Keratinocyte (primary cell): ENCODE measurements at regions not wholly inside any gene's neighbourhood (a gene's known extent, or its start where the extent isn't known, plus 50 kb on each side); places are given as distances from the start of the nearest gene placed in this dataset.

Experiments used
- DNase-seq: peaks from one replicate; pipeline ENCODE4 v3.0.0-alpha.2; 2011; ENCODE audit warnings: low read depth, missing footprints, low spot score
- FAIRE-seq: peaks from 2 replicates; lab custom pipeline; 2011; peaks lifted over from hg19 to GRCh38; lab: Jason Lieb, UNC
- H2AFZ ChIP-seq: 2 replicates; pipeline ENCODE4 v1.6.0; 2012; ENCODE audit warnings: low read length, control low read depth, inconsistent platforms; ENCODE audit not compliant: control insufficient read depth
- H3K27ac ChIP-seq: 2 replicates; pipeline ENCODE4 v1.5.1; 2011; ENCODE audit warnings: low read length; ENCODE audit not compliant: control insufficient read depth, insufficient read depth
- H3K27me3 ChIP-seq: 3 replicates; pipeline ENCODE4 v1.6.0; 2011; ENCODE audit warnings: low read length; ENCODE audit not compliant: control insufficient read depth, insufficient read depth; ENCODE audit errors: extremely low read depth
- H3K36me3 ChIP-seq, 2 experiments: 2 replicates in 1 of 2; 3 replicates in 1 of 2; pipeline ENCODE4 v1.5.1; 2011; ENCODE audit warnings: low read length in 2 of 2, mild to moderate bottlenecking in 1 of 2; ENCODE audit not compliant: control insufficient read depth in 2 of 2, insufficient read depth in 2 of 2; ENCODE audit errors: extremely low read depth in 1 of 2
- H3K4me1 ChIP-seq: 3 replicates; pipeline ENCODE4 v1.5.1; 2011; ENCODE audit warnings: low read length; ENCODE audit not compliant: control insufficient read depth, insufficient read depth; ENCODE audit errors: extremely low read depth
- H3K4me2 ChIP-seq: 3 replicates; pipeline ENCODE4 v1.6.0; 2011; ENCODE audit warnings: low read depth, low read length; ENCODE audit not compliant: control insufficient read depth, insufficient read depth; ENCODE audit errors: extremely low read depth
- H3K4me3 ChIP-seq, 3 experiments: fragments of 200-600 bp in 1 of 3; sonication (generic) in 1 of 3; 2 replicates in 2 of 3; 3 replicates in 1 of 3; pipeline ENCODE4 v1.5.1; 2011 to 2016; ENCODE audit warnings: low read length in 3 of 3, mild to moderate bottlenecking in 3 of 3, control low read depth in 2 of 3, inconsistent platforms in 1 of 3, low read depth in 1 of 3, mixed read lengths in 1 of 3, mixed run types in 1 of 3, moderate library complexity in 1 of 3; ENCODE audit not compliant: control insufficient read depth in 2 of 3, insufficient read depth in 2 of 3; ENCODE audit errors: extremely low read depth in 1 of 3
- H3K79me2 ChIP-seq: 2 replicates; pipeline ENCODE4 v1.6.0; 2012; ENCODE audit warnings: low read length; ENCODE audit not compliant: control insufficient read depth, insufficient read depth
- H3K9ac ChIP-seq: 3 replicates; pipeline ENCODE4 v1.6.0; 2011; ENCODE audit warnings: low read length; ENCODE audit not compliant: control insufficient read depth, insufficient read depth; ENCODE audit errors: extremely low read depth
- H3K9me1 ChIP-seq: 3 replicates; pipeline ENCODE4 v1.6.0; 2011; ENCODE audit warnings: low read length; ENCODE audit not compliant: control insufficient read depth, insufficient read depth; ENCODE audit errors: extremely low read depth
- H3K9me3 ChIP-seq: 2 replicates; pipeline ENCODE4 v1.5.1; 2012; ENCODE audit warnings: low read depth, low read length; ENCODE audit not compliant: control insufficient read depth
- H4K20me1 ChIP-seq: 3 replicates; pipeline ENCODE4 v1.6.0; 2011; ENCODE audit warnings: low read length; ENCODE audit not compliant: control insufficient read depth, insufficient read depth; ENCODE audit errors: extremely low read depth
- EZH2 ChIP-seq: IDR thresholded peaks from one replicate; pipeline ENCODE4 v1.6.1; 2012; ENCODE audit warnings: inconsistent platforms, mild to moderate bottlenecking, low read length, moderate library complexity
- dilution Hi-C: fragments of 300-500 bp; cut with MboI; formaldehyde crosslinking; loops from one replicate; pipeline ENCODE4 v1.7.0; 2020; ENCODE audit warnings: low sequenced_read_pairs; ENCODE audit not compliant: extremely low pct_ligation_motif_present
- TF ChIP-seq, protein P1 (sequence below), 3 experiments: IDR thresholded peaks in 1 of 3; conservative IDR thresholded peaks in 1 of 3; optimal IDR thresholded peaks in 1 of 3; 2 replicates in 2 of 3; 3 replicates in 1 of 3; pipeline versions ENCODE3 to v1.5.1; 2011; ENCODE audit warnings: low read length in 3 of 3, mild to moderate bottlenecking in 3 of 3, moderate library complexity in 2 of 3, control low read depth in 1 of 3, inconsistent platforms in 1 of 3; ENCODE audit not compliant: insufficient read depth in 2 of 3; ENCODE audit errors: extremely low read depth in 1 of 3

GRCh38 chr13:104671901-104672300, 1605.7 kb upstream of the SLC10A2 start:
- dilution Hi-C loops, result no loop called here
- H3K27ac ChIP-seq, result no peak overlapping the region
- H3K9ac ChIP-seq, result no peak overlapping the region
- H3K4me2 ChIP-seq, result no peak overlapping the region
- no peaks in the 10 kb centered on the region for H4K20me1 ChIP-seq
- no peaks in the 10 kb centered on the region for H3K9me3 ChIP-seq
- TF ChIP-seq, protein P1, sequence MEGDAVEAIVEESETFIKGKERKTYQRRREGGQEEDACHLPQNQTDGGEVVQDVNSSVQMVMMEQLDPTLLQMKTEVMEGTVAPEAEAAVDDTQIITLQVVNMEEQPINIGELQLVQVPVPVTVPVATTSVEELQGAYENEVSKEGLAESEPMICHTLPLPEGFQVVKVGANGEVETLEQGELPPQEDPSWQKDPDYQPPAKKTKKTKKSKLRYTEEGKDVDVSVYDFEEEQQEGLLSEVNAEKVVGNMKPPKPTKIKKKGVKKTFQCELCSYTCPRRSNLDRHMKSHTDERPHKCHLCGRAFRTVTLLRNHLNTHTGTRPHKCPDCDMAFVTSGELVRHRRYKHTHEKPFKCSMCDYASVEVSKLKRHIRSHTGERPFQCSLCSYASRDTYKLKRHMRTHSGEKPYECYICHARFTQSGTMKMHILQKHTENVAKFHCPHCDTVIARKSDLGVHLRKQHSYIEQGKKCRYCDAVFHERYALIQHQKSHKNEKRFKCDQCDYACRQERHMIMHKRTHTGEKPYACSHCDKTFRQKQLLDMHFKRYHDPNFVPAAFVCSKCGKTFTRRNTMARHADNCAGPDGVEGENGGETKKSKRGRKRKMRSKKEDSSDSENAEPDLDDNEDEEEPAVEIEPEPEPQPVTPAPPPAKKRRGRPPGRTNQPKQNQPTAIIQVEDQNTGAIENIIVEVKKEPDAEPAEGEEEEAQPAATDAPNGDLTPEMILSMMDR (optimal IDR thresholded peaks at IDR 0.05 in 1 of 3, IDR thresholded peaks at IDR 0.05 in 1 of 3, conservative IDR thresholded peaks at IDR 0.05 in 1 of 3; ENCODE audit: extremely low read depth in 1 of 3, insufficient read depth in 2 of 3, low read length in 3 of 3), result no peak
- TF ChIP-seq EZH2, result no peak
- DNase-seq (no peak), FAIRE-seq (no peak)
- H3K4me3 ChIP-seq, result no peak overlapping the region
- H3K27me3 ChIP-seq, result no peaks in the 10 kb centered on the region
- H3K9me1 ChIP-seq, result no peaks in the 10 kb centered on the region
- no peaks in the 10 kb centered on the region for H3K36me3 ChIP-seq
- H3K4me1 ChIP-seq, result no peaks in the 10 kb centered on the region
- H3K79me2 ChIP-seq, result no peaks in the 10 kb centered on the region
- no peak overlapping the region for H2AFZ ChIP-seq

DNA sequence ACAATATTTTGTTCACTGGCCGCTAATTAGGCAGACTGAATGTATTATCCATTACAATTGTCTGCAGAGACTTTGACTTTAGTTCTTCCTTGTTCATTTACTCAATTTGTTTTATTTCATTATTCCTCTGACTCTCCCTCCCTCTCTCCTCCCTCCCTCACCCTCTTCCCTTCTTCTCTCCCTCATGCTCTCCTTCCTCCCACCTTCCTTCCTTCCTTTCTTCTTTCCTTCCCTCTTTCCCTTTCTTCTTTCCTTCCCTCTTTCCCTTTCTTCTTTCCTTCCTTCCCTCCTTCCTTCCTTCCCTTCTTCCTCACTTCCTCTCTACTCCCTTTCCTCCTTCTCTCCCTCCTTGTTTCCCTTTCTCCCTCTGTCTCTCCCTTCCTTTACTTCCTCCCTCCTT, 1591.0 kb upstream of the SLC10A2 start:
- DNase-seq (no peak), FAIRE-seq (no peak)
- Histone ChIP-seq H4K20me1 (no peaks in the 10 kb centered on the region), H2AFZ (no peak overlapping the region), H3K9me1 (no peaks in the 10 kb centered on the region), H3K9ac (no peak overlapping the region), H3K4me1 (no peaks in the 10 kb centered on the region), H3K36me3 (no peaks in the 10 kb centered on the region), H3K9me3 (no peaks in the 10 kb centered on the region), H3K79me2 (no peaks in the 10 kb centered on the region), H3K27me3 (no peaks in the 10 kb centered on the region), H3K27ac (no peak overlapping the region), H3K4me3 (no peak overlapping the region), H3K4me2 (no peak overlapping the region)
- dilution Hi-C loops, result no loop called here
- TF ChIP-seq EZH2, result no peak
- TF ChIP-seq, protein P1 (optimal IDR thresholded peaks at IDR 0.05 in 1 of 3, IDR thresholded peaks at IDR 0.05 in 1 of 3, conservative IDR thresholded peaks at IDR 0.05 in 1 of 3; ENCODE audit: extremely low read depth in 1 of 3, insufficient read depth in 2 of 3, low read length in 3 of 3), result no peak
